NB4 (cell line): ENCODE measurements at regions not wholly inside any gene's neighbourhood (a gene's known extent, or its start where the extent isn't known, plus 50 kb on each side); places are given as distances from the start of the nearest gene placed in this dataset.

ENCODE experiments used
- CTCF ChIP-seq: IDR thresholded peaks from one replicate; pipeline ENCODE4 v1.5.1; 2012; ENCODE audit warnings: low read depth, low read length
- MAX ChIP-seq: IDR thresholded peaks from 2 replicates; pipeline ENCODE4 v1.6.1; 2011; ENCODE audit warnings: low read depth, low read length

GRCh38 chr10:125555743-125556142, 127.2 kb downstream of the TEX36 start:
- TF ChIP-seq CTCF (no peak), MAX (no peak)
